GM23248 (cell line): ENCODE measurements at regions not wholly inside any gene's neighbourhood (a gene's known extent, or its start where the extent isn't known, plus 50 kb on each side); places are given as distances from the start of the nearest gene placed in this dataset.

Experiments
- EZH2 ChIP-seq: fragments of 200-600 bp; sonication (generic); IDR thresholded peaks from 2 replicates; pipeline ENCODE4 v1.6.1; 2018; ENCODE audit warnings: antibody characterized with exemption, mild to moderate bottlenecking; ENCODE audit not compliant: insufficient read depth, poor library complexity, severe bottlenecking
- EZH2phosphoT487 ChIP-seq: fragments of 200-600 bp; sonication (generic); IDR thresholded peaks from 2 replicates; pipeline ENCODE4 v1.6.1; 2018; ENCODE audit warnings: antibody characterized with exemption, moderate library complexity, mild to moderate bottlenecking, low read depth; ENCODE audit not compliant: insufficient read depth

GRCh38 chr1:86263101-86263500 lies 106.5 kb upstream of the COL24A1 start:
- TF ChIP-seq EZH2phosphoT487: no peak
- no peak for TF ChIP-seq EZH2
